ENCODE measurements at regions not wholly inside any gene's neighbourhood (a gene's known extent, or its start where the extent isn't known, plus 50 kb on each side); places are given as distances from the start of the nearest gene placed in this dataset.

- H3K27ac ChIP-seq, result peak overlapping the region; percentile 86
- no peak for TF ChIP-seq CTCF (conservative IDR thresholded peaks at IDR 0.05)
These were observed 1490.7 kb downstream of the TBC1D22A start for GRCh38 chr22:48253136-48253535.

- no peak overlapping the region for H3K27ac ChIP-seq
These were observed 1489.2 kb downstream of the TBC1D22A start for GRCh38 chr22:48251629-48252028.

GRCh38 chr22:48250937-48251530, 1488.6 kb downstream of the TBC1D22A start:
- no peak for TF ChIP-seq CTCF (conservative IDR thresholded peaks at IDR 0.05)

More at GRCh38 chr22:48251629-48252028, 1489.2 kb downstream of the TBC1D22A start:
- no peak for TF ChIP-seq CTCF (conservative IDR thresholded peaks at IDR 0.05)

GRCh38 chr22:48250286-48250895, 1487.9 kb downstream of the TBC1D22A start:
- TF ChIP-seq CTCF (conservative IDR thresholded peaks at IDR 0.05), result no peak
- no peak overlapping the region for H3K27ac ChIP-seq

More at GRCh38 chr22:48250937-48251530, 1488.6 kb downstream of the TBC1D22A start:
- no peak overlapping the region for H3K27ac ChIP-seq

GRCh38 chr22:48249713-48250268, 1487.3 kb downstream of the TBC1D22A start:
- H3K27ac ChIP-seq, result no peak overlapping the region
- TF ChIP-seq CTCF (conservative IDR thresholded peaks at IDR 0.05), result no peak

- no peak for TF ChIP-seq CTCF (conservative IDR thresholded peaks at IDR 0.05)
- H3K27ac ChIP-seq, result no peak overlapping the region
These were observed 1486.5 kb downstream of the TBC1D22A start for GRCh38 chr22:48248901-48249455.

- H3K27ac ChIP-seq, result no peak overlapping the region
- TF ChIP-seq CTCF (conservative IDR thresholded peaks at IDR 0.05), result no peak
These were observed 1485.4 kb downstream of the TBC1D22A start for GRCh38 chr22:48247829-48248228.

All from VCaP (cell line).